NCI-H2196 treated with DMSO at 0.1 percent for 48 hours (cell line): ENCODE measurements at regions not wholly inside any gene's neighbourhood (a gene's known extent, or its start where the extent isn't known, plus 50 kb on each side); places are given as distances from the start of the nearest gene placed in this dataset.
"Not testable (repeated sequence)": the region's sequence is repeated elsewhere in the genome, so short reads cannot be mapped to it uniquely, and the experiment has no call there.

Experiments
- DNase-seq: peaks from one replicate; lab custom pipeline; 2025; ENCODE audit not compliant: unreplicated experiment; lab: John Stamatoyannopoulos, UW

GRCh38 chr6:50457351-50457750 is 256.0 kb upstream of the TFAP2D start:
- DNase-seq: no peak

- DNase-seq: no peak
Observed at GRCh38 chr6:50461696-50462095, 251.6 kb upstream of the TFAP2D start.

GRCh38 chr6:50463931-50464330 is 249.4 kb upstream of the TFAP2D start:
- no peak for DNase-seq

DNA sequence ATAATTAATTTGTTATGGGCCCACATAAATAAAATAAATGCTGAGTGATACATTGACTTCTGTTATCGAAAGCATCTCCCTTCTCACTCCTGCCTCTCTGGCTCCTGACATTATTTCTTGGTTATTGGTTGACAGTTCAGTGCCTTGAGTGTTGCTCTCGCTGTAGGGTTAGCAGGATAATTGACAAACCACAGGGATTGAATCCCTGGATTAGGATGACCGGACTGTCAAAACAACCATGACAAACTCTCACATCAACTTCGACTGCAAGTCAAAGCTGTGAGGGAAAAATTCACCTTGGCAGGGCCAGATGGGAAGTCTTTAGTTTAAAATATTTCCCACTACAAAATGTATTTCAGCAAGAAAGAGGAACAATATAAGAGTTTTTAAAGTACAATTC is 245.4 kb upstream of the TFAP2D start:
- DNase-seq: no peak

DNA sequence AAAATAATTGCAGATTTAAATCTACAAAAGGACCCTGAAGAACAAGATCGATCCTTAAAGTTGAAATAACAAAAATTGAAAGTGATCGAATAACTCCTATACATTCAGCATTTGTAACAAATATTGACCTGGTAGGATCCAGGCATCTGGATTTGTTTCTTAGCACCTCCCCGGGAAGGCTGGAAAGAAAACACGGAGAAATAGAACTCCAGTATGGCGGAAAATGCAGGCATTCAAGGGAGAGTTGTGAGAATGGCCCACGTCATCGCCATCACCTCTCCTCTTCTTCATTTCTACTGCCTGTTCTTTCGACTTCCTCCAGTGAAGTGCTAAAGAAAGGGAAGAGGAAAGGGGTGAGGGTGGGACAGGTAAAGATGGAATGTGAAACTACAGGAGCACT is 242.3 kb upstream of the TFAP2D start:
- no peak for DNase-seq

- no peak for DNase-seq
Observed at GRCh38 chr6:50510361-50510760, 203.0 kb upstream of the TFAP2D start.

- no peak for DNase-seq
Observed at GRCh38 chr6:50520326-50521266, 192.7 kb upstream of the TFAP2D start.

DNA sequence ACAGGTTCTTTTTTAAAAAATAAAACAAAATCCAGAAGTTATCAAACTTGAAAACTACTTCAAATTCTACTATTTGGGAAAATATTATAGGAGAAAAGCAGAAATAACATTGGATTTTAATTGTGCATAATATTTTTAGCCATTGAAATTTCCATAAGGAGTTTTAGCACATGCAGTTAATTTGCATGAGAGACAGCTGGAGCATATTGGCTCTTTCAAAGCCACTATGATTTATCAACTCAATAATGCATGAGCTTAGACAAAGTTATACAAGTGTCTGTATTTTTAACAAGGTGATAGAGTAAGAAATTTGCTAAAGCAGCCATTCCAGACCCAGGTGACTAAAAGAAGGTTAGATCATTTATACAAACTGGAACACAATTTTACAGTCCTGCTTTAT is 189.0 kb upstream of the TFAP2D start:
- DNase-seq: no peak

- DNase-seq: no peak
Observed at GRCh38 chr6:50527985-50528384, 185.3 kb upstream of the TFAP2D start.

- DNase-seq: no peak
Observed at GRCh38 chr6:50539447-50539846, 173.9 kb upstream of the TFAP2D start.

- no peak for DNase-seq
Observed at GRCh38 chr6:50541941-50542340, 171.4 kb upstream of the TFAP2D start.

GRCh38 chr6:50543666-50544065 is 169.7 kb upstream of the TFAP2D start:
- DNase-seq: no peak

DNA sequence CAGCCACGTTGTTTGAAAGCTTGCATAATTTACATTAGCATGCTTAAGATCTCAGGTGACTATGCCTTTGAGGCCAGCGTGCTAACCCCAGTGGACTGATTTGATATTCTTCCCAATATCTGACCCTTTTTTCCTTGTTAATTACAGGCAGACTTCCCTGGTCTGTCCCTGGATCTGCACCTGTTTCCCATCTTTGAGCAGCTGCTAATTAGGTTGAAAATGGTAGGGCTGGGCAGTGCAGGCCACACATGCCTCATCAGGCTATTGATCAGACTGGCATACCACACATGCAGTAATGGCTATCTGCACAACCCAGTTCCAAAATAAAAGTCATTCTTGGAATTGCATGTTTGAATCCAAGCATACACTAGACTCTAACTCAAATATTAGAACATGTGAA is 164.3 kb upstream of the TFAP2D start:
- no peak for DNase-seq

DNA sequence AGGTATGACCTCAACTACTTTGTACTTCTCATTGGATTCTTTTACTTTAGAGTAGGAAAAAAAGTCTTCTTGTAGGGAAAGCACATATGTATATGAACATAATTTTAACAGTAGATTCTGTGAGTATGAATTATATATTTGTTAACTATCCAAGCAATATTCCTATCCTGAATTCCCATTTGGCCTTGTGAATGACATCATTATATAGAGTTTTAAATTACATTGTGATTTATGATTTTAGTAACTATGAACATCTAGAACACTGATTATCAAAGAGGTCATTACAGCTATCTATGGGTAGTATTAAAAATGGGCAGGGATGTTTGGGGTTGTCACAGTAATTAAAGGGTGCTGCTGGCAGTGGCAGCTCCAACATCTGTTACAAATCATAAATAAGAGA is 163.9 kb upstream of the TFAP2D start:
- DNase-seq: no peak

GRCh38 chr6:50555982-50556381 is 157.3 kb upstream of the TFAP2D start:
- no peak for DNase-seq

GRCh38 chr6:50565004-50565403 is 148.3 kb upstream of the TFAP2D start:
- DNase-seq: no peak

DNA sequence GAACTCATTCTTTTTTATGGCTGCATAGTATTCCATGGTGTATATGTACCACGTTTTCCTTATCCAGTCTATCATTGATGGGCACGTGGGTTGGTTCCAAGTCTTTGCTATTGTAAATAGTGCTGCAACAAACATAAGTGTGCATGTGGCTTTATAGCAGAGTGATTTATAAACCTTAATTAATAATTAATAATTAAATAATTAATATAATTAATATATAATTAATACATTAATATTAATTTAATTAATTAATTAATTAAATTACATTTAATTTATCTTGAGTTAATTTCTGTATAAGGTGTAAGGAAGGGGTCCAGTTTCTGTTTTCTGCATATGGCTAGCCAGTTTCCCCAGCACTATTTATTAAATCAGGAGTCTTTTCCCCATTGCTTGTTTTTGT is 142.1 kb upstream of the TFAP2D start:
- not testable (repeated sequence) for DNase-seq

- no peak for DNase-seq
Observed at GRCh38 chr6:50585441-50586330, 127.6 kb upstream of the TFAP2D start.

DNA sequence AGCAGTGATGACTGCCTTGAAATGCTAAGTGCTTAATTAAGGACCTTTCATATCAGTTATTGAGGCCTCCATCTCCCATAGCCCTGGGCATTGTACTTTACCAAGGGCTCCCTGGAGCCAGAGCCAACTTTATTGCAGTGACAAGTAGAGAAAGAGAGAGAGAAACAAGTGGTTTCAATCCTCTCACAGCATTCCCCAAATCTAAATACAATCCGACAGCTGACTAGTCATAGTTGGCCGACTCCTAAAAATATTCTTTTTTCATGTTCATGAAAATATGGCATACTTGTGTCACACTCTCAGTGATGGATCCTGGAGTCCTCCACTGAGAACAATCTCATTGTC is 127.0 kb upstream of the TFAP2D start:
- DNase-seq: no peak

DNA sequence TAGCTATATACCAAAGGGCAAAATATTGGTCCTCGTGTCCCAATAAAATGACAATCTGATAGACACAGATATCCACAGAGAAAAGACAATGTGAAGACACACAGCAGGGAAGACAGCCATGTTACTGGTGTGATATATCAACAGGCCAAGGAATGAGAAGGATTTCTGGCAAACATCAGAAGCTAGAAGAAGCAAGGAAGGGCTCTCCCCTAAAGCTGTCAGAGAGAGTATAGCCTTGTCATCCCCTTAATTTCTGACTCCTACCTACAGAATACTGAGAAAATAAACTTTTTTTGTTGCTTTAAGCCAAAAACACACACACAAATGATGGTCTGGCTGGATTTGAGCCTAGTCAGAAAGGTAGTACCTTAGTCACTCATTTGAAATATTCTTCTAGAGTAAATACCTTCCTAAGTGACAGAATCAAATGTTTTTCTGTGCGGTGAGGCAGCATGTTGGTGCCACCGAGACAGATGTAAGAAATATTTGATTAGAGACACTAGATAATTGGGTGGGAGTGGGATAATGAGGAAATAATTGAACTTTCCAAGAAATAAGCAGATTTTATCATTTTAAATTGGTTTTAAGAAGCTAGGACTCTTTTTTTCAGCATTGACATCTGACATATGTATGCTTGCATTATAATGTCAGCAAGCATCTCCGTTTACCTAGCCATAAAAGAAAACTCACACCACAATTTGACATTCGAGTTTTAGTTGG is 123.4 kb upstream of the TFAP2D start:
- no peak for DNase-seq

DNA sequence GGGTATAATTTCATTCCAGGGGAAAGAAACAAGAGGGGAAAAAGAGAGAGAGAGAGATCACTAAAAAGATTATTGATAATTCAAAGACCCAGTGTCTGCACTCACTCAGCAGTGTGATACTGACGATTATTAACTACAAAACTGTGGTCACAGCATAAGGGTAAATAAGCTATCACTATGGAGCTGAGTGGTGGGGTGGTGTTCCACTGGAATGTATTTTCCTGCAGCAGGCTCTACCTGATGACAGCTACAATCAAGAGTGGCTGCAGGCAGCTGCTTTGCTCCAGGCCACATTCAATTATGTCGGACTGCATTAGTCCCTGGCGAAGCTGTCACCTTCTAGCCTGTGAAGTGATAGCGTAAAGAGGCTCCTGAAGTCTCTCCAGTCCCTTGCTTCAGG is 122.2 kb upstream of the TFAP2D start:
- DNase-seq: no peak
